ENCODE measurements at regions not wholly inside any gene's neighbourhood (a gene's known extent, or its start where the extent isn't known, plus 50 kb on each side); places are given as distances from the start of the nearest gene placed in this dataset.

DNA sequence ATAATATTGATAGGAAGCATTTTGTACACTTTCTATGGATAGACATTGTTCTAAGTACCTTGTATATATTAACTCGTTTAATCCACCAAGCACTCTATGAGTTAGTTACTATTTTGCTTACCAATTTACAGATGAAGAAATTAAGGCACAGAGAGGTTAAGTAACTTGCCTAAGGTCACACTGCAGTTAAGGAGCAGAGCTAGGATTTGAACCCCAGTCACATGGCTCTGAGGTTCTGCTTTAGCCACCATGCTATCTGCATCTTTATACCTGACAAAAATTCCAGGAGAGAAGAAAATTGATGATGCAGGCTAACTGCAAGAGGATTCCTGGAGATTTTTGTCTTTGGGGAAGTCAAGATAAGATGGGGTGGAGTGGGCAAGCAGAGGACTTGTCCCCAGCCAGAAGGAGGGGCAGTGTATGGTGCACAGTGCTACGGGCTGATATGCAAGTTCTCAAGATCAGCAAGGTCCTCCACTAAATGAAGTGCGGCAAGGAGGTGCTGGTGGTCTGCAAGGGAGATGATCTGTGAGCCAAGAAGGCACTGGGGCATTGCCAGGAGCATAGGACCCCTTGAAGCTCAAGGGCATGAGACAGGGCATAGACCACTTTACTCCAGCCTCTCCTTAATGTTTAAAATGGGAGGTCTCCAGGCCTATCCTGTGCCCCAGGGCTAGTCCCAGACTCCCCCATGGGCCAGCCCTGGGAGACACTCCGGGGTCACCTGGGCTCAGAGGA is 430.6 kb downstream of the RPS24 start:
- Histone ChIP-seq H3K27ac (ENCODE audit: low read depth, low read length, poor library complexity, severe bottlenecking) (no peak overlapping the region), H3K4me1 (ENCODE audit: insufficient read depth, low read length, severe bottlenecking) (no peaks in the 10 kb centered on the region), H3K9me2 (ENCODE audit: low read depth, low read length) (no peaks in the 10 kb centered on the region), H3K4me3 (ENCODE audit: low read depth, low read length, poor library complexity, severe bottlenecking) (no peak overlapping the region), H3K9me3 (ENCODE audit: low read length) (no peaks in the 10 kb centered on the region), H3K4me2 (ENCODE audit: low read length) (no peak overlapping the region), H4K20me1 (ENCODE audit: insufficient read depth, low read length) (no peaks in the 10 kb centered on the region), H3K36me3 (ENCODE audit: insufficient read depth, low read length) (no peaks in the 10 kb centered on the region), H3F3A (ENCODE audit: insufficient read depth, low read length) (no peaks in the 10 kb centered on the region), H3K27me3 (ENCODE audit: insufficient read depth, low read length) (no peaks in the 10 kb centered on the region), H2AFZ (ENCODE audit: low read length) (no peak overlapping the region), H3K79me2 (ENCODE audit: insufficient read depth, low read length) (no peaks in the 10 kb centered on the region), H3K9ac (ENCODE audit: low read length) (no peak overlapping the region)
- no peak for TF ChIP-seq EZH2 (IDR thresholded peaks at IDR 0.05; ENCODE audit: borderline replicate concordance, low read length)
- TF ChIP-seq, protein P1, sequence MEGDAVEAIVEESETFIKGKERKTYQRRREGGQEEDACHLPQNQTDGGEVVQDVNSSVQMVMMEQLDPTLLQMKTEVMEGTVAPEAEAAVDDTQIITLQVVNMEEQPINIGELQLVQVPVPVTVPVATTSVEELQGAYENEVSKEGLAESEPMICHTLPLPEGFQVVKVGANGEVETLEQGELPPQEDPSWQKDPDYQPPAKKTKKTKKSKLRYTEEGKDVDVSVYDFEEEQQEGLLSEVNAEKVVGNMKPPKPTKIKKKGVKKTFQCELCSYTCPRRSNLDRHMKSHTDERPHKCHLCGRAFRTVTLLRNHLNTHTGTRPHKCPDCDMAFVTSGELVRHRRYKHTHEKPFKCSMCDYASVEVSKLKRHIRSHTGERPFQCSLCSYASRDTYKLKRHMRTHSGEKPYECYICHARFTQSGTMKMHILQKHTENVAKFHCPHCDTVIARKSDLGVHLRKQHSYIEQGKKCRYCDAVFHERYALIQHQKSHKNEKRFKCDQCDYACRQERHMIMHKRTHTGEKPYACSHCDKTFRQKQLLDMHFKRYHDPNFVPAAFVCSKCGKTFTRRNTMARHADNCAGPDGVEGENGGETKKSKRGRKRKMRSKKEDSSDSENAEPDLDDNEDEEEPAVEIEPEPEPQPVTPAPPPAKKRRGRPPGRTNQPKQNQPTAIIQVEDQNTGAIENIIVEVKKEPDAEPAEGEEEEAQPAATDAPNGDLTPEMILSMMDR (IDR thresholded peaks at IDR 0.05; ENCODE audit: low read length): no peak

- Histone ChIP-seq H3K4me2 (ENCODE audit: low read length) (no peak overlapping the region), H4K20me1 (ENCODE audit: insufficient read depth, low read length) (no peaks in the 10 kb centered on the region), H3K27ac (ENCODE audit: low read depth, low read length, poor library complexity, severe bottlenecking) (no peak overlapping the region), H3K9ac (ENCODE audit: low read length) (no peak overlapping the region), H3K4me1 (ENCODE audit: insufficient read depth, low read length, severe bottlenecking) (no peaks in the 10 kb centered on the region), H3K9me2 (ENCODE audit: low read depth, low read length) (no peaks in the 10 kb centered on the region), H3K4me3 (ENCODE audit: low read depth, low read length, poor library complexity, severe bottlenecking) (no peak overlapping the region), H2AFZ (ENCODE audit: low read length) (no peak overlapping the region), H3K79me2 (ENCODE audit: insufficient read depth, low read length) (no peaks in the 10 kb centered on the region), H3K9me3 (ENCODE audit: low read length) (no peaks in the 10 kb centered on the region), H3K27me3 (ENCODE audit: insufficient read depth, low read length) (no peaks in the 10 kb centered on the region), H3K36me3 (ENCODE audit: insufficient read depth, low read length) (no peaks in the 10 kb centered on the region), H3F3A (ENCODE audit: insufficient read depth, low read length) (no peaks in the 10 kb centered on the region)
- no peak for TF ChIP-seq EZH2 (IDR thresholded peaks at IDR 0.05; ENCODE audit: borderline replicate concordance, low read length)
- TF ChIP-seq, protein P1 (IDR thresholded peaks at IDR 0.05; ENCODE audit: low read length): no peak
Measured at GRCh38 chr10:78464856-78465267, 431.2 kb downstream of the RPS24 start.

GRCh38 chr10:78465431-78465830 is 431.8 kb downstream of the RPS24 start:
- no peaks in the 10 kb centered on the region for H3K9me3 ChIP-seq (ENCODE audit: low read length)
- no peak for TF ChIP-seq EZH2 (IDR thresholded peaks at IDR 0.05; ENCODE audit: borderline replicate concordance, low read length)
- TF ChIP-seq, protein P1 (IDR thresholded peaks at IDR 0.05; ENCODE audit: low read length): no peak
- no peaks in the 10 kb centered on the region for H3K79me2 ChIP-seq (ENCODE audit: insufficient read depth, low read length)
- no peak overlapping the region for H2AFZ ChIP-seq (ENCODE audit: low read length)
- no peaks in the 10 kb centered on the region for H3F3A ChIP-seq (ENCODE audit: insufficient read depth, low read length)
- H4K20me1 ChIP-seq (ENCODE audit: insufficient read depth, low read length): no peaks in the 10 kb centered on the region
- H3K9me2 ChIP-seq (ENCODE audit: low read depth, low read length): no peaks in the 10 kb centered on the region
- H3K9ac ChIP-seq (ENCODE audit: low read length): no peak overlapping the region
- no peaks in the 10 kb centered on the region for H3K36me3 ChIP-seq (ENCODE audit: insufficient read depth, low read length)
- H3K4me1 ChIP-seq (ENCODE audit: insufficient read depth, low read length, severe bottlenecking): no peaks in the 10 kb centered on the region
- H3K4me2 ChIP-seq (ENCODE audit: low read length): no peak overlapping the region
- H3K27me3 ChIP-seq (ENCODE audit: insufficient read depth, low read length): no peaks in the 10 kb centered on the region
- no peak overlapping the region for H3K4me3 ChIP-seq (ENCODE audit: low read depth, low read length, poor library complexity, severe bottlenecking)
- H3K27ac ChIP-seq (ENCODE audit: low read depth, low read length, poor library complexity, severe bottlenecking): no peak overlapping the region
